T-helper 1 cell (primary cell): ENCODE measurements at regions not wholly inside any gene's neighbourhood (a gene's known extent, or its start where the extent isn't known, plus 50 kb on each side); places are given as distances from the start of the nearest gene placed in this dataset.

Experiments
- DNase-seq, 5 donors: peaks; one replicate each; pipeline ENCODE4 v3.0.0-alpha.2; 2012 to 2020

DNA sequence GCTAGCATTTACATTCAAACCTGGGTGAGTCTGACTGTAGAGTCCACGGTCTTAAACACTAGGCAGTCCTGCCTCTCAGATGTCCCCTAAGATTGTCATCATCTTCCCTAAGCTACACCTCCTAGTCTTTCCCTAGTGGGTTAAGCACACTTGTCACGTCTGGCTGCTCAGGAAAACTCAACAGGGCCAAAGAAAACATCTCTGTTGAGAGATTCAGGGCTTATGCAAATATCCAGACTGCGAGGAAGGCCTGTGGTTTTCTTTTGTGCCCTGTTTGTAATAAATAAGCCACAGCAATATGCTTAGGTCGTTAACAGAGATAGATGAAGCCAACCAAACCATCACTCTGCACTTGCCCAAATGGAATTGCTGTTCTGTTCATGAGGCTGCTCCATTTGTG lies 472.6 kb upstream of the DEPDC1 start:
- DNase-seq: no peak

DNA sequence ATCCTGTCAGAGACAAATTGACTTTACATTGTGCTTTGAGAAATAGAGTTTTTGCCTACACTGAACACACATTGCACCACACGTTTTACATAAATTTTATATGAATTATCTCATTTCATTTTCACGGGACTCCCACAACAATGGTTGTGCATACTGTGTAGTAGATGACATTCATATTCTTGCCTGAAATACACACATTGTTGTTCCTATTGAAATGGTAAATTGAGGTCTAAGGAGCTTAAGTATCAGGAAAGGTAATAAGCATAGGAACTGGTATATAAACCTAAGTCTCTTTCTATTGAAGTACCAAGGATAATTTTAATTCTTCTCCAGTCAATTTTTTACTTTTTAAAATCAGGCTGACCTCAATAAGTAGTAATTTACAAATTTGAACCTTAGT lies 473.7 kb upstream of the DEPDC1 start:
- no peak for DNase-seq

DNA sequence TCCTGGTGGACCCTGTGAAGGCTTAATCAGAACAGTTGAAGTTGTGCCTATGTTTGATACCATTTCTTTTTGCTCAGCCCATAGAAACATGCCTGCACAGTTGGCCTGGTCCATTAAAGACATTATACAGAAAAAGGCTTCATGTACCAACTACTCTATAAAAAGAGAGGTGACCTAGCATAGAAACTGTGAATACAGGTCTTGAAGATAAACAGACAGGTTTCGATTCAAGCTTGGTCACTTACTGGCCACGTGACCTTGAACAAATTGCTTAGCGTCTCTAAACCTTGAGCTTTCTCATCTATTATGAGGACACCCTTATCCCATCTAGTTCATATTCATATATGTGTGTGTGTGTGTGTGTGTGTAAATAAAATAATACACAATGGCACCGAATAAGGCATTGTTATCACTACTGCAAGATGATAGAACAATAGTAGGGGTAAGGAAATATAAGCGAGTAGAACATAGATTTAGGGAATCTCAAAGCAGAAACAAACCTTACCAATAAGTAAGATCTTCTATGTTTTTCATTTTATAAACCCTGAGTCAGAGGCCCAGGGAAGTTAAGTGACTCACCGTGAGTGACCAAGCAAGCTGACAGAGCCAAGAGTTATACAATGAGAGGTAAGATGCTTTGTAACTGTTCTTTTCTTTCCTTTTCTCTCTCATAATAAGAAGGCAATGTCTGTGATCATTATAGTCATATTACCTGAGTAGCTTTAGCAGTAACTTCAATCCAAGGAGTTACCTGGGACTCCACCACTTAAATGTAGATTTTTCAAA lies 476.8 kb upstream of the DEPDC1 start:
- no peak for DNase-seq

DNA sequence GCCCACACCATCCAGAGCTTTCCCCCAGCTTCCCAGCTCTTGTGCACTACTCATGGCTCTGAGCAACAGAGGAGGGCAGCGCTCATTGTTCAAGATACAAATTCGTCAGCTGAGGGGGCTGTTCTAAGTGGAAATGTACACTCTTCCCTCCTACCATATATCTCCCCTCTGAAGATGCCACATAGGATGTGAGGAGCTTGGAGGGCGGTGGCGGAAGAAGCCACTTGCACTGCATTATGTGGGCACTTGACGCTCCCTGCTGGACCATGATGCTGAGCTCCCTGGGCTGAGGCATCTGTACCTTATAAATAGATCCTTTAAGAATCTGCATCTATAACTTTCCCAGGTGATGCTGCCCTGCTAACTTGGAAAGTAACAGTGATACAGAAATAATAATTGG lies 477.6 kb upstream of the DEPDC1 start:
- DNase-seq: no peak

DNA sequence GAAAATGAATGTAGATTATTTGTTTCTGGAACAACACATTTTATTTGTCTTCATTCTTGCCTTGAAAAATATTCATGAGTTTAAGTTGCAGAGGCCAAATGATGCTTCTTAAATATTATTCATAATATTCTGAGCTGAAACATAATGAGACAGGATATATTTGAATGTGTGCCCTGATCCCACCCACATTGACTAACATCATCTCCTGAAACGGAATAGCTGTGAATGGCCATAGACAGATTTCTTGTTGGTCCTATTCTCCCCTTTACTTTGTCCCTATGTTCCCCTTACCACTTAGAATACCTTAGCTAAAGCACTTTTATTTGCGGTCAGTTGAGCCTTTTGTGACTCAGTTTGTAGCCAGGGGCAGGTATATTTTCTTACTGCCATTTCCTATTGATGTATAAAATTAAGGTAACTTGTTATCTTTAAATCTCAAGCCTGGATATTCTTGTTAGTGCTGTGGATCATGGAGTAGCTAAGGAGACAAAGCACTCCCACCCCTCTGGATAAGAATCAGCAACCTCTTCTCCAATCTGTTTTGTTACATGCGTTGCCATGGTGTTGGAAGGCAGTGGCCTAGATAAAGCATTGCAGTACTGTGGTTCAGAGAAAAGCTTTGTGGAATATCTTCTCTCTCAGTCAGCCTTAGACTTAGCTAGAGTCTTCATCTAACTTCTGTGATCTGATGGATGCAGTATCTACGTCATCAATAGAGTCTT lies 478.5 kb upstream of the DEPDC1 start:
- no peak for DNase-seq

DNA sequence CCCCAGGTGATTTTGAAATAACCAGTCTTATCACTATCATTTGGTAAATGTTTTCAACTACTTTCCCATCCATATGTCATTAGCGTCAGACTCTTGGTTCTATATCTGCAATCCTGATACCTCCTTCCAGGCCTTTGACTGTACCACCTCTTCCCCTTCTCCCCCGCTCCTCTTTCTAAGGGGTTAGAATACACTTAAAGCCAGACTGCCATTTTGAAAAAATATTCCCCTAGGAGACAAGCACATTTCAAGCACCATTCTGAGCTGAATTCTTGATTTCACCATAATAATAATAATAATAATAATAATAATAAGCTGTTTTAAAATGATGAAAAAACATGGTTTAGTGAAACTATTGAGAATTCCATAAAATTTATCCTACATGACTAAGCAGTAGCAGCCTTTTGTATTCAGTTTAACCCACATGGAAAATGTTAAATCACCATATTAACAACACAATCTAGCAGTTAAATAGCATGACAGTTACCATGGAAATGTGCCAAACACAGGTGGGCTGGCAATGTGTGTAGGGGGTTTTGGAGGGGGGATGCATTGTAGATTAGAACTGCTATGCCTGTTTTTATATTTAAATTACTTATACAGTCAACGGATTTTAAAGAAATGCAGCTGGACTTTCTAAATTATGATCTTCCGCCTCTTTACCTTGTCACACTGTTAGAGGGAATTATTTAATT lies 480.2 kb upstream of the DEPDC1 start:
- DNase-seq: no peak

DNA sequence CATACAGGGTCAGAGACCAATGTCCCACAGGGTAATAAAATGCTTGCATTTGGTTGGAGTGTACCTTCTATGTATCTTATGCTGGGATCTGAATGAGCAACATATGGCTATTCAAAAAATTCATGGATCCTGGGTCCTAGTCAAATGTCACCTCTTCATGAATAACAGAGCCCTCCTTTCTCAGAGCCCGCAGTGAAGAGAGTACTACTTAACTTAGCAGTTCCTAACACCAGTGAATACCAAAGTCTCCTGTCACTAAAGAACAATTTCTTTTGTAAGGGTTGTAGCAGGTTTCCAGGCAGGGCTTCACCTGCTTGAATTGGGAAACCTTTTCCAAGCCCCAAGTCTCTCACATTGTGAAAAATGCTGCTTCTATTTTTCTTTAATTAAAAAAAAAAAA lies 483.0 kb upstream of the DEPDC1 start:
- no peak for DNase-seq

DNA sequence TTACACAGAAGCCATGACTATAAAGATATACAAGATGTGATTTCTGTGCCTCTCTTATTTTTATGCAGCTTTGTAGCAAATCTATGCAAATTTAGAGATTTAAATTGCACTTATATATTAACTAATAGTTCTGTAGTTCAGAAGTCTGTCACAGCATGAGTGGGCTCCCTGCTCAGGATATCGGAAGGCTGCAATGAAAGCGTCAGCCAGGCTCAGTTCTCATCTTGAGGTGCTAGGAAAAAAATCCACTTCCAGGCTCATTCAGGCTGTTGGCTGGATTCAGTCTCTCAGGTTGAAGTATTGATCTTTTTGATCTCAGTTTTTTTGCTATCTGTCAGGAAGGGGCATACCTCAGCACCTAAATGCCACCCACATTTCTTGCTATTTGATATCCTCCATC lies 487.4 kb upstream of the DEPDC1 start:
- DNase-seq: no peak

DNA sequence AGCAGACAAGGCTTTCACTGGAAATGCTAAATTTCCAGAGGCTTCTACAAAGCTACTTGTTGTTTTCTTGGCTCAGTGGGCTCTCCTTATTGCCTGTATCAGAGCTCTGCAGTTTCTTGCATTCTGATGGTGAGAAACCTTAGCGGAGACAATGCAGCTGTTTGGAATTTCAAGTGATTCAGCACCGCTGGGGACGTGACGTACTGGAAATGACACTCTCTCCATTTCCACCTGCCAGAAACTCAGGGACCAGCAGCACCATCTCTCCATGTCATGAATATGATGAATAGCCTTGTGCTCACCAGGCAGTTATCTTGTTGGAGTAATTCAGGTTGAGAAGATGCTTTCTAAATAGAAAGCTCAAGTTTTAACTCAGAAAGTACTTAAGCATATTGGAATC lies 497.2 kb upstream of the DEPDC1 start:
- DNase-seq: no peak

DNA sequence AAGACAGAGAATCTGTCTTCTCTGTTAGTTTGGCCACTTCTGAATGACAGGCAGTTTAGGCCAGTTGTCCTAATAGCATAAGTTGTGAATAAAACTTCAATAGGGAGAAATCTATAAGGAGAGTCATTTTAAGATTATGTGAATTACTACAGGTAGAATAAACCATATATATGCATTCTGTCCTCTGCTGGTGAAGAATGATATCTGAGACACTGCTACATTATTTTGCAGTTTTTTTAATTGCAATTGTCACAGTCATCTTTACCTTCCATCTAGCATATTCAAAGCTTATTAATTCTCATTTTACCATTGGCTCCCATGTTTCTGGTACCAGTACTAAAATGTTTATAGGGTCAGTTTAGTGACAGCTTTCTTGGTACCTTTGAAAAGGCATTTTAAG lies 519.6 kb upstream of the DEPDC1 start:
- no peak for DNase-seq

DNA sequence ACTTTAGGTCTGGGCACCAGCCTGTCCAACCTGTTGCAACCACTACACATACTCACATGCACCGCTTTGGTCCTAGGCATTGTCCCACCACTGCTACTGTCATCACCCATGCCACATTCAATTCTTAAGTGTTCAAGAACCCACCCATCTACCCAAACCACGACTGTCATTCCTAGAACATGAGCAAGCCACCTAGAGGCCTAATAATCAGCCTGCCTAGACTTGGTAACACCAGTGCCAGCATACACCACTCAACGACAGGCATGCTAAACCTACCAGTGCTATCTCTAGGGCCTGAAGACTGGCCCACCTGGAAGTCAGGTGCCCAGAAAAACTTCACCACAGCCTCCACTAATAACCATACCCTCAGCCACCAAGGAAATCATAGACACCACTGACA lies 532.8 kb upstream of the DEPDC1 start:
- no peak for DNase-seq

DNA sequence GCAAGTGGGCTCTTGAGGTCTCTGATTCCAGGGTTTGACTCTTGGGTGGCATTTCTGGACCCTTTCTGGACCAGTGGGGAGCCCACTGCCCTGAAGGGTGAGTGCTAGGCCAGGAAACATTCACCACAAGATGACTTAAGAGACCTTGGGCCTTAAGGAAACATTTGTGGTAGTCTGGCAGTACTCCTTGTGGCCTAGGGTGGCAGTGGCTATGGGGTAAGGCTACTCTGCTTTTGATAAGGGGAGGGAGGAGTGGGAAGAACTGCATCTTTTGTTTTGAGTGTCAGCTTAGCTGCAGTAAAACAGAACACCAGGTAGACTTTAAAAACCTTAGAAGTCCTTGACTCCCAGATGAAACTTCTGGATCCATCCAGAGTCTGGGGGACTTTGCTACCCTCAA lies 529.3 kb upstream of the LRRC7 start:
- DNase-seq: no peak

DNA sequence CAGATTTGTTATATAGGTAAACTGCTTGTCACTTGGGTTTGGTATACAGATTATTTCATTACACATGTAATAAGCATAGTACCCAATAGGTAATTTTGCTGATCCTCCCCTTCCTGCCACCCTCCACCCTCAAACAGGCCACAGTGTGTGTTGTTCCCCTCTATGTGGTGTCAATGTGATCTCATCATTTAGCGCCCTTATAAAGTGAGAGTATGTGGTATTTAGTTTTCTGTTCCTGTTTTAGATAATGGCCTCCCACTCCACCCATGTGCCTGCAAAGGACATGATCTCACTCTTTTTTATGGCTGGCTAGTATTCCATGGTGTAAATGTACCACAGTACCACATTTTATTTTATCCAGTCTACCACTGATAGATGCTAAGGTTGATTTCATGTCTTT lies 522.1 kb upstream of the LRRC7 start:
- DNase-seq: no peak

DNA sequence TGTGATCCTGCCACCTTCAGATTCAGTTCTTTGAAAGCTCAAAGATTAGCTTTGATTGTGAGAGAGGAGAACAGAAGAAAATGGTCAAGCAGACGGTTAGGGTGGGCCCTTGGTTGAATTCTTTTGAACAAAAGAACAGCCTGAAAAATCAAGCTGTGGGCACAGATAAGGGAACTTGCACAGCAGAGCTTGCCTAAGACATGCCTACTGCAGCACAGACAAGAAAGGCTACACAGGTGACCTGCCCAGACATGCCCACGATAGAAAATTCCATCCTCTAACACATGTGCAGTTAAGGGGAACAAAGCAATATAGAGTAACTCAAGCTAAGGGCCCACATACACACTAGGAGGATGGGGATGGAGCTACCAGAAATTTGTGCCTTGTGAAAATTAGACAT lies 512.5 kb upstream of the LRRC7 start:
- no peak for DNase-seq

DNA sequence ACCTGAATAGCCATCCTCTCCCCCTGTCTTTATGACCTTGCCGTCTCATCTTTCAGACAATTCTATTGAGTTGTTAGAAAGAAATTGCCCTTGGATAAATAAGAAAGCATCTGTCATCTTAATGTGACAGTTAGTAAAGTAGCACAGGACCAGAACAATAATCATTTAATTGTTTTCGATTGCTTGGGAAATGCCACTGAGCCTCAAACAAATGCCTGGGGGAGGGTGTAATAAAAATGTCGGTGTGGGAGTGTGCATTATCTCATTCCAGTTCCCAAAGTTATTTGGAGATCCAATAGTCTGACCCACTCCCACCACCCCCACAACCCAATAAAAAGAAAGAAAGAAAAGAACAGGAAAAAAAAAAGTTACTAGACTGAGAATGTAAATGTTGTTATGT lies 509.3 kb upstream of the LRRC7 start:
- no peak for DNase-seq

DNA sequence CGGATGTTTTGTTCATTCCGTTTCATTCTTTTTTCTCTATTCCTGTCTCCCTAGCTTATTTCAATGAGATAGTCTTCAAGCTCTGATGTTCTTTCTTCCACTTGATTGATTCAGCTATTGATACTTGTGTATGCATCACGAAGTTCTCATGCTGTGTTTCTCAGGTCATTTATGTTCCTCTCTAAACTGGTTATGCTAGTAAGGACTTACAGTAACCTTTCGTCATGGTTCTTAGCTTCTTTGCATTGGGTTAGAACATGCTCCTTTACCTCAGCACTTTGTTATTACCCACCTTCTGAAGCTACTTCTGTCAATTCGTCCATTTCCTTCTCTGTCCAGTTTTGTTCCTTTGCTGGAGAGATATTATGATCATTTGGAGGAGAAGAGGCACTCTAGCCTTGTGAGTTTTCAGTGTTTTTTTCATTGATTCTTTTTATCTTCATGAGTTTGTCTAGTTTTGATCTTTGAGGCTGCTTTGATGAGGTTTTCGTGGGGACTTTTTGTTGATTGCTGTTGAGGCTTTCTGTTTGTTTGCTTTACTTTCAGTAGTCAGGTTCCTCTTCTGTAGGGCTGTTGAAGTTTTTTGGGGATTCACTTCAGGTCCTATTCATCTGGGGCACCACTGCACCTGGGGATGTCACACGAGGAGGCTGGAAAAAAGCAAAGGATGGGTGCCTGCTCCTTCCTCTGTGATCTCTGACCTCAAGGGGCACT lies 496.9 kb upstream of the LRRC7 start:
- DNase-seq: no peak

DNA sequence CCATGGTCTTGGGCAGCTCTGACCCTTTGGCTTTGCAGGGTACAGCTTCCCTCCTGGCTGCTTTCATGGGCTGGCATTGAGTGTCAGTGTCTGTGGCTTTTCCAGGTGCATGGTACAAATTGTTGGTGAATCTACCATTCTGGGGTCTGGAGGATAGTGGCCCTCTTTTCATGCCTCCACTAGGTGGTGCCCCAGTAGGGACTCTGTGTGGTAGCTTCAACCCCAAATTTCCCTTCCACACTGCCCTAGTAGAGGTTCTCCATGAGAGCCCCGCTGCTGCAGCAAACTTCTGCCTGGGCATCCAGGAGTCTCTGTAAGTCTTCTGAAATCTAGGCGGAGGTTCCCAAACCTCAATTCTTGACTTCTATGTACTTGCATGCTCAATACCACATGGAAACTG lies 494.5 kb upstream of the LRRC7 start:
- no peak for DNase-seq

DNA sequence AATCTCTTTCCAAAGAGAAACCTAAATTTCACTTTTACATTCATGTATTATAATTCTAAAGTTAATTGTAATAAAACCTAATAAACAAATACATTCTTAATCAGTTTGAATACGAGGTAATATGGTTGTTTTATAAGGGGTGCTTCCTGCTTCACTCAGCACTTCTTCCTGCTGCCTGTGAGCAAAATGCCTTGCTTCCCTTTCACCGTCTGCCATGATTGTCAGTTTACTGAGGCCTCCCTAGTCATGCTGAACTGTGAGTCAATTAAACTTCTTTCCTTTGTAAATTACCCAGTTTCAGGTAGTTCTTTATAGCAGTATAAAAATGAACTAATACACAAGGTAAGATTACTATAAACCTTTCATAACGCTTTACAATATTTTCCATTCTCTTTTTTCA lies 491.1 kb upstream of the LRRC7 start:
- no peak for DNase-seq

DNA sequence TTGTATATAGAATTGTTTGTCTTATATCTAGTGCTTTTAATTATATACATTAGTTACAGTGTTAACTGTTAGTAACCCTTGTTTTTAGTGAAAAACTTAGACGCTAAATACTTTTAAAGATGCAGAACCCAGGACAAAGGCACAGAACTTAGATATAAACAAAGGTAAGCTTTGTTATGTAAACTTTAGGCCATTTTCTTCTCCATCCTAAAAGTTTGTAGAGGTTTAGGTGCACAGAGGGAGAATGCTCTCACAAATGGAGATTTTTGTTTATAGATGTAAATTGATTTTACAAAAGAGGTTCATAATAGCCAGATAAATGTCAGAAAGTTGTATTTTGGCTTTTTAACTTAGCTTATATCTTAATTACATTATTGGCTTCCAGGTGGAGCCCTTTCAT lies 490.5 kb upstream of the LRRC7 start:
- DNase-seq: no peak

DNA sequence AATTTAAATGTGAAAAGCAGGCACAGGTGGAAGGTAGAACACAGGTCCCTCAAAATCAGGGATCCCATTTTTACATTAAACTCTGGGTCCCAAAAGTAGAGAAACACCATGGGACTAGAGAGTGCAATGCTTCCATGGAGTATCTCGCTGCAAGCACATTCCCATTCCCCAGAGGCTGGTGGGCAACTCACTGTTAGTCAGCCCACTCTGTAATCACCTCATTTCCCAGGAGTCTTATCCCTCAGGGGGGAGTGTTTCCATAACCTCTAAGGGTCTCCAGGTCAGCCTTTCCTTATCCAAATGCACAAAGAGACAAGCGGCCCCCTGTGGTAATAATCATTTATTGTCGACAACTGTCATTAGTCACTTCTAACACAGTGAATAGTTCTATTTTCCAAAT lies 490.1 kb upstream of the LRRC7 start:
- no peak for DNase-seq

DNA sequence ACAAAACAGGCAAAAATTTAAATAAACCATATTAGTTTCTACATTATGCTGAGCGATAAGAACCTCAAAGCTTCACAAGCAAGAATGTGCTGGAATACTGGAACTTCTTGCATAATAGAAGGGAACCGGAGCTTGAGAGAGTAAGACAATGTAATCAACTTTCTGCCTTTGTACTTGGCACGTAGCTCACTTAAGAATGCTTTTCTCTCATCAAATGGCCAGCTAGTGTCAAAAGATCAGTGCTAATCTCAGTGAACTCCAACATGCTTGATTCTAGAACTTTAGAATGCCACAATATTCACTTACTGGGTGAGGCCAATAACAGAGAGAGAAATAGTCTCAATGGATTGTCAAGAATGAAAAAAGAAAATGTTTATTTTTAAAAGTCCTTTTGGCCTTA lies 486.1 kb upstream of the LRRC7 start:
- DNase-seq: no peak

DNA sequence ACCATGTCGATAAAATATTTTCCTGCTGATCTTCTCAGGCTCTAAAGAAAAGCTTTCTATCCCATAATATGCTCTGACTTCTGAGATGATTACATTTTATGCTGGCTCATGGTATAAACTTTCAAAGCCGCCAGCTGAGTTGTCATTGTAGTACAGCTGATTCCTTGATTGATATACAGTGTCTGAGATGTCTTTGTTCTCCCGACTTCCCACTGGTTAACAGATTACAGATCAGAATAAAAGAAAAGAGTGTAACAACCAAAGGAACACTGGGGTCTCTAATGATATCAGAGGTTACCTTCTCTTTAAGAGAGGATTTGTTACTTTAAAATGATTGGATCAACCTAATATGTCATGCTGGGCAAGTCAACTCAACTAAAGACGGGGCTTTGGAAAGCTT lies 485.4 kb upstream of the LRRC7 start:
- no peak for DNase-seq

DNA sequence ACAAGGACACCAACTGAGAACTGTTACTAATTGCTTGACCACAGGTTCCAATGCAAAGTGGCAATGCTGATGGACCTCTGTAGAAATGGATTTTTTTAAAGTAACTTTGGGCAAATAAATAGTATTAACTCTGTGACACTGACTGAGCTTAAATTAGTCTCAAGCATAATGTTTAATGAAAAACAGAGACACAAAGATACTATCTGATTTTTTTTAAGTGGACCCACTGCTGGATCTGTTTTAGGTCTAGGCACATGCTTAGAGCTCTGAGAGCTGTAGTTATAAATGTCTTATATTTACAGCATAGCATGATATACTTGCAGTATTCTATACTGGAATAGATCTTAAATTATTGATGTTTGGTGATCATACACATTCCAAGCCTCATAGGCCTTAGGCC lies 481.6 kb upstream of the LRRC7 start:
- DNase-seq: no peak

DNA sequence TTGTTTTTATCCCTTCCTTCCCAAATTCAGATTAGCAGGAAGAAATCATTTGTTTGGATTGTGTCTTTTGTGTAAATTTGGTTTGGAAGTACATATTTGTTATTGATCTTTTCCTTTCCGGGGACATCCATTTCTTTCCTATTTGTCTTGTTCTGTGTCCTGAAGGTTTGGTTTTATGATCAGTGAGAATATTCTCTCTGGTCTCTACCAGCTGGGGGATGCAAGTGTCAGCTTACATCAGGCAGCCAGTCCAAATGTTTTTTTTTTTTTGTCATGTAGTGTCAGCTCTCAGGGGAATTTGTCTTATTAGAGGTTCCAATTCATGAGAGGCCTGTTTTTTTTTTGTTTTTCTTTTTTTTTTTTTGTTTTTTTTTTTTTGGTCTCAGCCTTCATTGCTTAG lies 479.2 kb upstream of the LRRC7 start:
- DNase-seq: no peak
